ENCODE measurements at regions not wholly inside any gene's neighbourhood (a gene's known extent, or its start where the extent isn't known, plus 50 kb on each side); places are given as distances from the start of the nearest gene placed in this dataset.

DNA sequence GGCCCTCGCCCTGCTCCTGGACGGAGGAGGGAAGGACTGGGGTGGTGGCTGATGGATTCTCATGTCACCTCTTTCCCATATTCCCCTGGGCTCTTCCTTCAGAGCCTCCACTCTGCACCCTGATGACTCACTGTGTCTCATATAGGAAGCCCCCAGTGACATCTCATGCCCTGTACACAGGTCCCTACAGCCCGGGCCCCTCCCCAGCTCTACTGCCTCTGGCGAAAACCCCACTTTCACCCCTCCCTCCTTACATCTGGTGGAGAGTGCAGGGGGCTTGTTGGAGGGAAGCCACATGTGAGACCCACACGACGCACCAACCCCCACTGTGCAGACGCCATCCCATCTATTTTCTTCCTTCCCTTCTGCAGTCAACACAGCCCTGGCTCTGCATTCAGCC is 72.8 kb upstream of the ZNF479 start:
- TF ChIP-seq EZH2 (IDR thresholded peaks at IDR 0.05; ENCODE audit: borderline replicate concordance, low read length) = no peak
- TF ChIP-seq, protein P1, sequence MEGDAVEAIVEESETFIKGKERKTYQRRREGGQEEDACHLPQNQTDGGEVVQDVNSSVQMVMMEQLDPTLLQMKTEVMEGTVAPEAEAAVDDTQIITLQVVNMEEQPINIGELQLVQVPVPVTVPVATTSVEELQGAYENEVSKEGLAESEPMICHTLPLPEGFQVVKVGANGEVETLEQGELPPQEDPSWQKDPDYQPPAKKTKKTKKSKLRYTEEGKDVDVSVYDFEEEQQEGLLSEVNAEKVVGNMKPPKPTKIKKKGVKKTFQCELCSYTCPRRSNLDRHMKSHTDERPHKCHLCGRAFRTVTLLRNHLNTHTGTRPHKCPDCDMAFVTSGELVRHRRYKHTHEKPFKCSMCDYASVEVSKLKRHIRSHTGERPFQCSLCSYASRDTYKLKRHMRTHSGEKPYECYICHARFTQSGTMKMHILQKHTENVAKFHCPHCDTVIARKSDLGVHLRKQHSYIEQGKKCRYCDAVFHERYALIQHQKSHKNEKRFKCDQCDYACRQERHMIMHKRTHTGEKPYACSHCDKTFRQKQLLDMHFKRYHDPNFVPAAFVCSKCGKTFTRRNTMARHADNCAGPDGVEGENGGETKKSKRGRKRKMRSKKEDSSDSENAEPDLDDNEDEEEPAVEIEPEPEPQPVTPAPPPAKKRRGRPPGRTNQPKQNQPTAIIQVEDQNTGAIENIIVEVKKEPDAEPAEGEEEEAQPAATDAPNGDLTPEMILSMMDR (conservative IDR thresholded peaks at IDR 0.05 in 1 of 2, IDR thresholded peaks at IDR 0.05 in 1 of 2; ENCODE audit: extremely low read depth in 1 of 2, insufficient read depth in 1 of 2, low read depth in 1 of 2, low read length in 2 of 2) = no peak

Data from mammary epithelial cell (primary cell).